H1 (cell line): ENCODE measurements at regions not wholly inside any gene's neighbourhood (a gene's known extent, or its start where the extent isn't known, plus 50 kb on each side); places are given as distances from the start of the nearest gene placed in this dataset.

ENCODE experiments used
- CTCF ChIA-PET: fragments of 300-600 bp; sonication (Branson Sonifier 250); formaldehyde crosslinking; loops from one replicate; lab custom pipeline; 2021; ENCODE audit not compliant: partially characterized antibody; lab: Charles Lee
- POLR2A ChIA-PET: fragments of 300-600 bp; sonication (Branson Sonifier 250); formaldehyde crosslinking; loops from one replicate; lab custom pipeline; 2021; ENCODE audit warnings: inconsistent platforms; ENCODE audit not compliant: partially characterized antibody; lab: Charles Lee
- DNase-seq, 2 experiments: peaks; one replicate each; pipeline versions ENCODE4 v3.0.0 to v3.0.0-alpha.2; 2010 to 2022; ENCODE audit warnings: low spot score in 2 of 2, low read depth in 1 of 2, mixed read lengths in 1 of 2
- FAIRE-seq: peaks from 2 replicates; lab custom pipeline; 2011; peaks lifted over from hg19 to GRCh38; lab: Jason Lieb, UNC
- H2AFZ ChIP-seq: 2 replicates; pipeline ENCODE4 v1.8.1; 2012; ENCODE audit warnings: low read length, inconsistent platforms
- H2AK5ac ChIP-seq: 2 replicates; pipeline ENCODE4 v1.6.1; 2013; ENCODE audit warnings: low read depth, low read length
- H2BK120ac ChIP-seq: replicated peaks from 2 replicates; pipeline ENCODE3; 2013; ENCODE audit warnings: low read depth, low read length, inconsistent platforms
- H2BK12ac ChIP-seq: 2 replicates; pipeline ENCODE4 v1.6.1; 2013; ENCODE audit warnings: low read depth, low read length
- H2BK15ac ChIP-seq: 2 replicates; pipeline ENCODE4 v1.6.1; 2013; ENCODE audit warnings: low read length
- H2BK20ac ChIP-seq: 2 replicates; pipeline ENCODE4 v1.6.1; 2013; ENCODE audit warnings: low read length
- H2BK5ac ChIP-seq: 2 replicates; pipeline ENCODE4 v1.6.1; 2013; ENCODE audit warnings: low read depth, low read length
- H3K14ac ChIP-seq: 2 replicates; pipeline ENCODE4 v1.6.1; 2013; ENCODE audit warnings: inconsistent platforms; ENCODE audit not compliant: insufficient read length
- H3K18ac ChIP-seq: 2 replicates; pipeline ENCODE4 v1.6.1; 2013; ENCODE audit warnings: low read length; ENCODE audit errors: extremely low read depth
- H3K23ac ChIP-seq: 2 replicates; pipeline ENCODE4 v1.6.1; 2013; ENCODE audit warnings: inconsistent platforms; ENCODE audit not compliant: insufficient read length
- H3K23me2 ChIP-seq: 2 replicates; pipeline ENCODE4 v1.6.1; 2013; ENCODE audit warnings: low read depth, low read length
- H3K27ac ChIP-seq: 2 replicates; pipeline ENCODE4 v1.6.1; 2011; ENCODE audit warnings: low read depth, low read length, inconsistent platforms
- H3K27me3 ChIP-seq, 4 experiments: replicated peaks in 1 of 4; 1 replicate in 1 of 4; 2 replicates in 3 of 4; pipeline versions ENCODE4 v1.6.1 to v1.8.1; 2011 to 2013; ENCODE audit warnings: low read length in 3 of 4, mild to moderate bottlenecking in 3 of 4, inconsistent platforms in 2 of 4, mixed read lengths in 2 of 4, moderate library complexity in 1 of 4; ENCODE audit not compliant: control insufficient read depth in 3 of 4, insufficient read depth in 3 of 4; ENCODE audit errors: extremely low read depth in 1 of 4
- H3K36me3 ChIP-seq, 4 experiments: 2 replicates each; pipeline versions ENCODE4 v1.6.1 to v1.8.1; 2011 to 2013; ENCODE audit warnings: mild to moderate bottlenecking in 4 of 4, low read length in 3 of 4, moderate library complexity in 2 of 4, control low read depth in 1 of 4, inconsistent platforms in 1 of 4; ENCODE audit not compliant: insufficient read depth in 4 of 4, control insufficient read depth in 2 of 4
- H3K4ac ChIP-seq: replicated peaks from 2 replicates; pipeline ENCODE3; 2013; ENCODE audit warnings: low read length, low read depth, mixed read lengths, inconsistent platforms; ENCODE audit not compliant: insufficient read length
- H3K4me1 ChIP-seq, 4 experiments: replicated peaks in 1 of 4; 1 replicate in 1 of 4; 2 replicates in 3 of 4; pipeline versions ENCODE4 v1.6.1 to v1.8.1; 2011 to 2013; ENCODE audit warnings: low read length in 3 of 4, inconsistent platforms in 2 of 4, mixed read lengths in 1 of 4; ENCODE audit not compliant: insufficient read depth in 4 of 4, control insufficient read depth in 3 of 4
- H3K4me2 ChIP-seq, 2 experiments: 2 replicates each; pipeline versions ENCODE4 v1.6.1 to v1.8.1; 2011 to 2013; ENCODE audit warnings: low read depth in 2 of 2, low read length in 2 of 2, control low read depth in 1 of 2, inconsistent platforms in 1 of 2, mild to moderate bottlenecking in 1 of 2; ENCODE audit not compliant: insufficient read depth in 1 of 2
- H3K4me3 ChIP-seq, 4 experiments: fragments of 200-600, 300-600 bp in 1 of 4; sonication (generic), shearing (Covaris generic), sonication (Bioruptor Twin) in 1 of 4; 2 replicates each; pipeline versions ENCODE4 v1.5.1 to v1.8.1; 2011 to 2016; ENCODE audit warnings: low read length in 4 of 4, low read depth in 3 of 4, control low read depth in 2 of 4, inconsistent platforms in 2 of 4, mild to moderate bottlenecking in 2 of 4, mixed read lengths in 1 of 4, moderate library complexity in 1 of 4; ENCODE audit not compliant: insufficient read depth in 2 of 4; ENCODE audit errors: extremely low read depth in 1 of 4
- H3K56ac ChIP-seq: replicated peaks from 2 replicates; pipeline ENCODE3; 2013; ENCODE audit warnings: low read depth, mild to moderate bottlenecking, mixed read lengths, low read length, inconsistent platforms; ENCODE audit not compliant: insufficient read length
- H3K79me1 ChIP-seq: 2 replicates; pipeline ENCODE4 v1.6.1; 2013; ENCODE audit warnings: low read depth, low read length, control low read depth
- H3K79me2 ChIP-seq, 2 experiments: 2 replicates each; pipeline versions ENCODE4 v1.6.1 to v1.8.1; 2012 to 2013; ENCODE audit warnings: low read length in 2 of 2, mild to moderate bottlenecking in 2 of 2, inconsistent platforms in 1 of 2; ENCODE audit not compliant: insufficient read depth in 2 of 2, control insufficient read depth in 1 of 2
- H3K9ac ChIP-seq, 4 experiments: replicated peaks in 1 of 4; 1 replicate in 1 of 4; 2 replicates in 3 of 4; pipeline versions ENCODE4 v1.6.1 to v1.8.1; 2011 to 2013; ENCODE audit warnings: low read depth in 3 of 4, low read length in 3 of 4, control low read depth in 2 of 4, mild to moderate bottlenecking in 2 of 4, moderate library complexity in 2 of 4, inconsistent platforms in 1 of 4; ENCODE audit errors: extremely low read depth in 1 of 4
- H3K9me3 ChIP-seq, 2 experiments: 2 replicates each; pipeline versions ENCODE4 v1.6.1 to v1.8.1; 2012 to 2013; ENCODE audit warnings: mild to moderate bottlenecking in 2 of 2, moderate library complexity in 2 of 2, control low read depth in 1 of 2, inconsistent platforms in 1 of 2, low read depth in 1 of 2, low read length in 1 of 2, mixed read lengths in 1 of 2; ENCODE audit not compliant: insufficient read depth in 2 of 2
- H4K20me1 ChIP-seq, 2 experiments: replicated peaks in 1 of 2; 2 replicates each; pipeline versions ENCODE3 to v1.8.1; 2011 to 2013; ENCODE audit warnings: inconsistent platforms in 2 of 2, low read length in 2 of 2, mild to moderate bottlenecking in 1 of 2; ENCODE audit not compliant: insufficient read depth in 2 of 2, control insufficient read depth in 1 of 2
- H4K5ac ChIP-seq: 2 replicates; pipeline ENCODE4 v1.6.1; 2013; ENCODE audit warnings: low read length, low read depth, mixed read lengths, inconsistent platforms; ENCODE audit not compliant: insufficient read length
- H4K8ac ChIP-seq: 2 replicates; pipeline ENCODE4 v1.8.0; 2013; ENCODE audit warnings: mild to moderate bottlenecking, moderate library complexity, low read length, inconsistent platforms; ENCODE audit not compliant: insufficient read depth; ENCODE audit errors: extremely low read depth
- H4K91ac ChIP-seq: replicated peaks from 2 replicates; pipeline ENCODE3; 2013; ENCODE audit warnings: low read length, mixed read lengths, inconsistent platforms; ENCODE audit not compliant: insufficient read length
- BCL11A ChIP-seq, 2 experiments: IDR thresholded peaks; one replicate each; pipeline ENCODE4 v1.6.1; 2011; ENCODE audit warnings: low read depth in 2 of 2, low read length in 2 of 2, mild to moderate bottlenecking in 2 of 2
- GABPA ChIP-seq: IDR thresholded peaks from 2 replicates; pipeline ENCODE4 v1.6.1; 2011; ENCODE audit warnings: mild to moderate bottlenecking, low read length, moderate library complexity, borderline replicate concordance; ENCODE audit not compliant: insufficient read depth
- GTF2F1 ChIP-seq: IDR thresholded peaks from 2 replicates; pipeline ENCODE4 v1.6.1; 2012; ENCODE audit warnings: low read depth, low read length, improper control_type of control experiment, borderline replicate concordance
- HDAC2 ChIP-seq, 2 experiments: fragments of 300-600 bp in 1 of 2; sonication (generic) in 1 of 2; IDR thresholded peaks; 2 replicates each; pipeline ENCODE4 v1.6.1; 2011 to 2012; ENCODE audit warnings: low read depth in 2 of 2, low read length in 2 of 2, mild to moderate bottlenecking in 2 of 2, moderate library complexity in 2 of 2, borderline replicate concordance in 1 of 2, inconsistent platforms in 1 of 2
- KDM5A ChIP-seq: fragments of 200-600 bp; IDR thresholded peaks from 2 replicates; pipeline ENCODE4 v1.7.1; 2012; ENCODE audit warnings: mild to moderate bottlenecking, low read length, inconsistent platforms, mixed read lengths
- MAFK ChIP-seq: IDR thresholded peaks from 2 replicates; pipeline ENCODE4 v1.6.1; 2012; ENCODE audit warnings: low read depth, mild to moderate bottlenecking, improper control_type of control experiment, low read length
- NANOG ChIP-seq: IDR thresholded peaks from 2 replicates; pipeline ENCODE4 v1.6.1; 2011; ENCODE audit warnings: low read length, low read depth, mild to moderate bottlenecking, inconsistent platforms; ENCODE audit not compliant: insufficient read depth, poor library complexity, severe bottlenecking
- POLR2A ChIP-seq, 2 experiments: IDR thresholded peaks; 1 replicate in 1 of 2; 2 replicates in 1 of 2; pipeline ENCODE4 v1.6.1; 2011; ENCODE audit warnings: low read depth in 2 of 2, low read length in 2 of 2, mild to moderate bottlenecking in 2 of 2; ENCODE audit errors: control extremely low read depth in 1 of 2
- POLR2AphosphoS5 ChIP-seq: IDR thresholded peaks from 2 replicates; pipeline ENCODE4 v1.6.1; 2011; ENCODE audit warnings: low read depth, low read length
- RAD21 ChIP-seq, 2 experiments: IDR thresholded peaks in 1 of 2; conservative IDR thresholded peaks in 1 of 2; 2 replicates each; pipeline ENCODE4 v1.6.1; 2011; ENCODE audit warnings: low read depth in 2 of 2, low read length in 2 of 2, improper control_type of control experiment in 1 of 2, inconsistent platforms in 1 of 2, mild to moderate bottlenecking in 1 of 2, moderate library complexity in 1 of 2
- SIN3A ChIP-seq, 2 experiments: IDR thresholded peaks in 1 of 2; conservative IDR thresholded peaks in 1 of 2; 2 replicates each; pipeline ENCODE4 v1.6.1; 2011 to 2012; ENCODE audit warnings: low read length in 2 of 2, improper control_type of control experiment in 1 of 2, low read depth in 1 of 2, mild to moderate bottlenecking in 1 of 2
- SP4 ChIP-seq: IDR thresholded peaks from 2 replicates; pipeline ENCODE4 v1.6.1; 2012; ENCODE audit warnings: low read length, inconsistent platforms
- SRF ChIP-seq: IDR thresholded peaks from 2 replicates; pipeline ENCODE4 v1.6.1; 2011; ENCODE audit warnings: mild to moderate bottlenecking, low read depth, low read length, moderate library complexity
- WGBS, 2 experiments: shearing (Covaris generic) in 1 of 2; methylation state at CpG; one replicate each; pipeline versions ENCODE4 v1.1.6 to v1.1.7; 2013 to 2015; ENCODE audit warnings: low lambda C conversion rate in 2 of 2, mixed read lengths in 2 of 2, inconsistent platforms in 1 of 2, low coverage in 1 of 2, missing lambda C conversion rate in 1 of 2; ENCODE audit not compliant: insufficient replicate concordance in 2 of 2, insufficient coverage in 1 of 2, insufficient read length in 1 of 2; ENCODE audit errors: extremely low coverage in 1 of 2, missing lambda C conversion rate in 1 of 2; 5-methylcytosine and 5-hydroxymethylcytosine counted together
- TF ChIP-seq, protein P1 (sequence below): IDR thresholded peaks from 2 replicates; pipeline ENCODE4 v1.6.1; 2011; ENCODE audit warnings: low read depth, mild to moderate bottlenecking, low read length; ENCODE audit not compliant: insufficient read depth

DNA sequence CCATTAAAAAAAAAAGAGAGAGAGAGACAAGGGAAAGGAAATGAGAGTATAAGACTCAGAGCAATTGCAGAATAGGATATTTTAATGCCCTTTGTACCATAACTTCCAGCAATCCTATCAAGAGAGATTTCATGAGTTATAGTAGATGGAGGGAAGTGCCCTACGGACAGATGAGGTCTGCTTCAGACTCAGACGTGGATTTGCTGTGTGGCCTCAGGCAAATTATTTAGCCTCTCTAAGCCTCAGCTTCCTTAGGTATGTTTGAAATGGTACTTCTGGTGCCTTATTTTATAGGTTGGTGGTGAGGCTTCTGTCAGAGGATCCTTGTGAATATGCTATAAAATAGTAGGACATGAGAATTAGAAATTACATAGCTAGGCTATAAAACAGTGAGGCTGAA lies 448.2 kb downstream of the EDEM1 start:
- no peaks in the 10 kb centered on the region for H3K36me3 ChIP-seq
- no peak overlapping the region for H3K27ac ChIP-seq
- H3K14ac ChIP-seq, result no peak overlapping the region
- no peak overlapping the region for H3K4me3 ChIP-seq
- ChIA-PET POLR2A (no interaction called here), CTCF (interaction anchor here (1.8 to 2.3 kb wide), 2 partner anchors 12 to 95 kb away, joined by 7 read pairs; no protein-coding TSS in a partner anchor)
- no peak overlapping the region for H4K91ac ChIP-seq
- no peak overlapping the region for H4K5ac ChIP-seq
- no peak overlapping the region for H2BK20ac ChIP-seq
- H3K23me2 ChIP-seq, result no peaks in the 10 kb centered on the region
- no peak overlapping the region for H3K4ac ChIP-seq
- no peak overlapping the region for H3K4me2 ChIP-seq
- no peak overlapping the region for H4K8ac ChIP-seq
- no peaks in the 10 kb centered on the region for H4K20me1 ChIP-seq
- H3K79me2 ChIP-seq, result no peaks in the 10 kb centered on the region
- no peaks in the 10 kb centered on the region for H3K79me1 ChIP-seq
- H3K27me3 ChIP-seq, result no peaks in the 10 kb centered on the region
- no peak overlapping the region for H2BK120ac ChIP-seq
- H2BK12ac ChIP-seq, result no peak overlapping the region
- 0 out of 4 replicates have a peak, but pooled peaks cover 0 to 4% of the 10 kb centered on the region in 2 experiments for H3K9me3 ChIP-seq
- H2AFZ ChIP-seq, result no peak overlapping the region
- no peak overlapping the region for H2BK15ac ChIP-seq
- no peak overlapping the region for H3K9ac ChIP-seq
- H3K23ac ChIP-seq, result no peak overlapping the region
- no peak overlapping the region for H2AK5ac ChIP-seq
- no peak for FAIRE-seq
- H3K18ac ChIP-seq, result no peak overlapping the region
- H3K4me1 ChIP-seq, result peaks cover 0 to 4% (median under 1%) of the 10 kb centered on the region in 4 experiments; a peak in 2 of 7 replicates
- H2BK5ac ChIP-seq, result no peak overlapping the region
- no peak overlapping the region for H3K56ac ChIP-seq
- DNase-seq, result no peak
- WGBS, 2 experiments, result 95% methylated on average over 2 of the region's 2 CpGs; no CpG with 5 or more reads in 1 of the 2 experiments
- TF ChIP-seq RAD21 (IDR thresholded peaks at IDR 0.05 in 1 of 2, conservative IDR thresholded peaks at IDR 0.05 in 1 of 2; ENCODE audit: low read depth in 2 of 2, low read length in 2 of 2) (no peak), BCL11A (IDR thresholded peaks at IDR 0.05; ENCODE audit: low read depth in 2 of 2, low read length in 2 of 2) (no peak), SRF (no peak), HDAC2 (IDR thresholded peaks at IDR 0.05; ENCODE audit: borderline replicate concordance in 1 of 2, low read depth in 2 of 2, low read length in 2 of 2) (no peak), GABPA (no peak), KDM5A (no peak), GTF2F1 (no peak), POLR2AphosphoS5 (no peak), SP4 (no peak), MAFK (no peak), SIN3A (conservative IDR thresholded peaks at IDR 0.05 in 1 of 2, IDR thresholded peaks at IDR 0.05 in 1 of 2; ENCODE audit: low read depth in 1 of 2, low read length in 2 of 2) (no peak), POLR2A (IDR thresholded peaks at IDR 0.05; ENCODE audit: control extremely low read depth in 1 of 2, low read depth in 2 of 2, low read length in 2 of 2) (no peak), NANOG (no peak)
- TF ChIP-seq, protein P1, sequence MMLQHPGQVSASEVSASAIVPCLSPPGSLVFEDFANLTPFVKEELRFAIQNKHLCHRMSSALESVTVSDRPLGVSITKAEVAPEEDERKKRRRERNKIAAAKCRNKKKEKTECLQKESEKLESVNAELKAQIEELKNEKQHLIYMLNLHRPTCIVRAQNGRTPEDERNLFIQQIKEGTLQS, result no peak
